ENCODE measurements at regions not wholly inside any gene's neighbourhood (a gene's known extent, or its start where the extent isn't known, plus 50 kb on each side); places are given as distances from the start of the nearest gene placed in this dataset.

GRCh38 chr2:18800240-18800971 is 211.0 kb upstream of the NT5C1B start:
- peaks cover 31% of the 10 kb centered on the region for H3K4me1 ChIP-seq (ENCODE audit: insufficient read depth, low read length)
- ChIA-PET CTCF (ENCODE audit: low intra/inter-chr PET ratio, low total read pairs) (no interaction called here), POLR2A (interaction anchor here (0.8 to 2.1 kb wide), 9 partner anchors 23 to 1101 kb away, joined by 3 to 12 read pairs (median 4); partner anchors contain the start of genes OSR1, RDH14 and TTC32)
- FAIRE-seq = peak; percentile 97
- no peaks in the 10 kb centered on the region for H3K9me3 ChIP-seq (ENCODE audit: low read length)
- no peak overlapping the region for H2AFZ ChIP-seq (ENCODE audit: low read length)
- peak overlapping the region; percentile 45 for H3K4me2 ChIP-seq (ENCODE audit: low read depth, low read length)
- ATAC-seq = peak; percentile 97
- 0% methylated on average over 6 of the region's 6 CpGs for WGBS (ENCODE audit: low lambda C conversion rate)
- H3K79me2 ChIP-seq (ENCODE audit: insufficient read depth, low read length) = no peaks in the 10 kb centered on the region
- in situ Hi-C loops (cut with HindIII; ENCODE audit: extremely low pct_ligation_motif_present, low pct_unique_long_range_greater_than_20kb) (no loop called here), intact Hi-C loops (cut with micrococcal nuclease; ENCODE audit: unreplicated experiment) (loop anchor here (1.0 to 5.0 kb wide), 8 partner anchors 30 to 1102 kb away; partner anchors contain the start of genes RDH14 and TTC32)
- H3K4me3 ChIP-seq (replicated peaks in 1 of 3; ENCODE audit: insufficient read depth in 1 of 3, low read depth in 2 of 3, low read length in 3 of 3) = no peak overlapping the region
- no TSS peak for BruUV-seq (replicated peaks)
- no peak overlapping the region for H3K9ac ChIP-seq (ENCODE audit: insufficient read depth, low read depth, low read length)
- DNase-seq (ENCODE audit: low spot score) = peak; percentile 100
- H4K20me1 ChIP-seq (ENCODE audit: insufficient read depth, low read length) = peaks cover 9% of the 10 kb centered on the region
- no peaks in the 10 kb centered on the region for H3K36me3 ChIP-seq (replicated peaks in 1 of 2; ENCODE audit: control insufficient read depth in 1 of 2, insufficient read depth in 2 of 2, low read length in 2 of 2)
- peaks cover 0 to 19% of the 10 kb centered on the region in 2 experiments; a peak in 2 of 5 replicates for H3K27me3 ChIP-seq (ENCODE audit: control insufficient read depth in 1 of 2, insufficient read depth in 2 of 2, low read length in 2 of 2)
- peak overlapping the region; percentile 1 for H3K27ac ChIP-seq (ENCODE audit: extremely low read length, insufficient read depth, low read length)
- TF ChIP-seq NFATC3 (CRISPR knock-in tag; IDR thresholded peaks at IDR 0.05) = peak; percentile 78; the same call in 1 of the 2 replicates
- TF ChIP-seq ZSCAN22 (CRISPR knock-in tag; IDR thresholded peaks at IDR 0.05) = no peak
- TF ChIP-seq ZNF207 (IDR thresholded peaks at IDR 0.05; ENCODE audit: borderline replicate concordance) = no peak
- TF ChIP-seq ZSCAN20 (CRISPR knock-in tag; IDR thresholded peaks at IDR 0.05; ENCODE audit: borderline replicate concordance) = no peak
- peak; percentile 87; the same call in 1 of the 2 replicates for TF ChIP-seq ZC3H13 (CRISPR knock-in tag; IDR thresholded peaks at IDR 0.05)
- peak; percentile 96 to 99 for TF ChIP-seq NR2F1 (CRISPR knock-in tag; IDR thresholded peaks at IDR 0.05)
- TF ChIP-seq ZNF790 (CRISPR knock-in tag; IDR thresholded peaks at IDR 0.05; ENCODE audit: borderline replicate concordance) = 0 out of 2 replicates have a peak, but pooled peaks have one; percentile 61
- peak; percentile 92 for TF ChIP-seq TMF1 (CRISPR knock-in tag; IDR thresholded peaks at IDR 0.05; ENCODE audit: low read depth)
- peak; percentile 95 for TF ChIP-seq HOXA7 (CRISPR knock-in tag; IDR thresholded peaks at IDR 0.05)
- TF ChIP-seq SNAPC5 (CRISPR knock-in tag; IDR thresholded peaks at IDR 0.05; ENCODE audit: borderline replicate concordance) = peak; percentile 96
- no peak for TF ChIP-seq NFKB2 (CRISPR knock-in tag; IDR thresholded peaks at IDR 0.05; ENCODE audit: borderline replicate concordance)
- TF ChIP-seq SP5 (CRISPR knock-in tag; IDR thresholded peaks at IDR 0.05; ENCODE audit: borderline replicate concordance, low read depth) = peak; percentile 99
- no peak for TF ChIP-seq ZNF839 (CRISPR knock-in tag; IDR thresholded peaks at IDR 0.05; ENCODE audit: borderline replicate concordance)
- peak; percentile 93 for TF ChIP-seq TP53 (CRISPR knock-in tag; conservative IDR thresholded peaks at IDR 0.05)
- TF ChIP-seq, protein P1, sequence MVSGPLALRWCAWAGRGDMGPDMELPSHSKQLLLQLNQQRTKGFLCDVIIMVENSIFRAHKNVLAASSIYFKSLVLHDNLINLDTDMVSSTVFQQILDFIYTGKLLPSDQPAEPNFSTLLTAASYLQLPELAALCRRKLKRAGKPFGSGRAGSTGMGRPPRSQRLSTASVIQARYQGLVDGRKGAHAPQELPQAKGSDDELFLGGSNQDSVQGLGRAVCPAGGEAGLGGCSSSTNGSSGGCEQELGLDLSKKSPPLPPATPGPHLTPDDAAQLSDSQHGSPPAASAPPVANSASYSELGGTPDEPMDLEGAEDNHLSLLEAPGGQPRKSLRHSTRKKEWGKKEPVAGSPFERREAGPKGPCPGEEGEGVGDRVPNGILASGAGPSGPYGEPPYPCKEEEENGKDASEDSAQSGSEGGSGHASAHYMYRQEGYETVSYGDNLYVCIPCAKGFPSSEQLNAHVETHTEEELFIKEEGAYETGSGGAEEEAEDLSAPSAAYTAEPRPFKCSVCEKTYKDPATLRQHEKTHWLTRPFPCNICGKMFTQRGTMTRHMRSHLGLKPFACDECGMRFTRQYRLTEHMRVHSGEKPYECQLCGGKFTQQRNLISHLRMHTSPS (CRISPR knock-in tag; IDR thresholded peaks at IDR 0.05; ENCODE audit: low read depth) = peak; percentile 71; the same call in 1 of the 2 replicates
- TF ChIP-seq, protein P2, sequence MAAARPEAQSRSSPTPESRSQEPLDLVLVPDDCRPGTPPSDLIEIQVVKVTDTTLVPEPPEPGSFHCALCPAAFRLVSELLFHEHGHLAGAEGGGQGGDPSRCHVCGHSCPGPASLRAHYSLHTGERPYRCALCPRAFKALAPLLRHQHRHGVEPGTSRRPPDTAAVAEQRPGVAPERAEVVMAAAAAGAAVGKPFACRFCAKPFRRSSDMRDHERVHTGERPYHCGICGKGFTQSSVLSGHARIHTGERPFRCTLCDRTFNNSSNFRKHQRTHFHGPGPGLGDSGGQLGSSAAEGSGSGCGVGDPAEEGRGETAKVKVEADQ (CRISPR knock-in tag; IDR thresholded peaks at IDR 0.05; ENCODE audit: borderline replicate concordance) = no peak
- TF ChIP-seq KLF13 (CRISPR knock-in tag; IDR thresholded peaks at IDR 0.05) = no peak
- TF ChIP-seq PREB (CRISPR knock-in tag; IDR thresholded peaks at IDR 0.05) = no peak
